Sigmoid colon (tissue), 6 donors: ENCODE measurements at regions not wholly inside any gene's neighbourhood (a gene's known extent, or its start where the extent isn't known, plus 50 kb on each side); places are given as distances from the start of the nearest gene placed in this dataset.

Experiments
- DNase-seq: peaks from one replicate; pipeline ENCODE4 v3.0.0-alpha.2; 2019
- H3K27ac ChIP-seq, 4 donors: fragments of 200-600 bp; sonication (generic); one replicate each; pipeline ENCODE4 v1.5.1; 2016 to 2019; ENCODE audit warnings: mild to moderate bottlenecking in 1 of 4
- H3K27me3 ChIP-seq, 3 donors: fragments of 200-600 bp; sonication (generic); one replicate each; pipeline ENCODE4 v1.5.1; 2019; ENCODE audit warnings: mild to moderate bottlenecking in 1 of 3
- H3K36me3 ChIP-seq, 4 donors: fragments of 200-600 bp; sonication (generic); one replicate each; pipeline ENCODE4 v1.5.1; 2016 to 2019
- H3K4me1 ChIP-seq, 4 donors: fragments of 200-600 bp; sonication (generic); one replicate each; pipeline ENCODE4 v1.5.1; 2017 to 2019
- H3K4me3 ChIP-seq, 4 donors: fragments of 200-600 bp; sonication (generic); one replicate each; pipeline ENCODE4 v1.5.1; 2017 to 2019; ENCODE audit warnings: mild to moderate bottlenecking in 2 of 4, moderate library complexity in 1 of 4
- H3K9me3 ChIP-seq, 4 donors: fragments of 200-600 bp in 3 of 4; sonication (generic) in 3 of 4; one replicate each; pipeline versions ENCODE4 v1.5.1 to v1.6.1; 2013 to 2019
- EP300 ChIP-seq, 4 donors: sonication (generic); formaldehyde crosslinking; IDR thresholded peaks; one replicate each; pipeline ENCODE4 v1.6.1; 2017; ENCODE audit warnings: antibody characterized with exemption in 4 of 4
- POLR2A ChIP-seq, 2 donors: fragments of 450-650 bp; IDR thresholded peaks; one replicate each; pipeline ENCODE4 v1.6.1; 2016; ENCODE audit warnings: antibody characterized with exemption in 2 of 2, mild to moderate bottlenecking in 2 of 2, moderate library complexity in 2 of 2
- POLR2AphosphoS5 ChIP-seq, 4 donors: sonication (generic); formaldehyde crosslinking; IDR thresholded peaks; one replicate each; pipeline ENCODE4 v1.6.1; 2017; ENCODE audit warnings: antibody characterized with exemption in 4 of 4
- WGBS, 2 donors: extraction: QIAGEN DNeasy Blood & Tissue Kit; methylation state at CpG; one replicate each; pipeline ENCODE4 v1.1.7; 2013; 5-methylcytosine and 5-hydroxymethylcytosine counted together
- intact Hi-C: fragments of 100-400 bp; cut with DNase I; formaldehyde crosslinking; loops from one replicate; pipeline ENCODE4 v1.15.1; 2023
- TF ChIP-seq, protein P1 (sequence below), 4 experiments: fragments of 450-650 bp in 3 of 4; fragments of 200-600 bp in 1 of 4; IDR thresholded peaks; one replicate each; pipeline ENCODE4 v1.5.1; 2016 to 2019; ENCODE audit warnings: antibody characterized with exemption in 4 of 4, mild to moderate bottlenecking in 3 of 4, moderate library complexity in 2 of 4
- donor health status: healthy with polysubstance abuse.
- donor health status: healthy.

DNA sequence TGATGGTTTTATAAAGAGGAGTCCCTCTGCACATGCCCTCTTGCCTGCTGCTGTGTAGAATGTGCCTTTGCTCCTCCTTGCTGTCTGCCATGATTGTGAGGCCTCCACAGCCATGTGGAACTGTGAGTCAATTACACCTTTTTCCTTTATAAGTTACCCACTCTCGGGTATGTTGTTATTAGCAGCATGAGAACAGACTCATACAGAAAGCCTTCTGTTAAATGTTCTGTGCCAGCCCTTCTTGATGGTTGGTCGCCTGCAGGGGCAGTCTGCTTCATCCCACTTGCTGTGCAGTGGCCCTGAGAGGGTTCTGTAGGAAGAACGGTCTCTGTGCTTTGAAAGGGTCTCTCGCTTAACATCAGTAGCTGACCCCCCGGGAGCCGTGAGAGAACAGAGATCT, 248.9 kb upstream of the IGFBP3 start:
- Histone ChIP-seq H3K27ac (no peak overlapping the region), H3K4me3 (no peak overlapping the region), H3K4me1 (peaks cover 0 to 7% (median 0%) of the 10 kb centered on the region in 4 donors), H3K9me3 (no peaks in the 10 kb centered on the region), H3K36me3 (no peaks in the 10 kb centered on the region), H3K27me3 (no peaks in the 10 kb centered on the region)
- no peak for DNase-seq
- TF ChIP-seq POLR2AphosphoS5 (IDR thresholded peaks at IDR 0.05) = no peak
- TF ChIP-seq, protein P1, sequence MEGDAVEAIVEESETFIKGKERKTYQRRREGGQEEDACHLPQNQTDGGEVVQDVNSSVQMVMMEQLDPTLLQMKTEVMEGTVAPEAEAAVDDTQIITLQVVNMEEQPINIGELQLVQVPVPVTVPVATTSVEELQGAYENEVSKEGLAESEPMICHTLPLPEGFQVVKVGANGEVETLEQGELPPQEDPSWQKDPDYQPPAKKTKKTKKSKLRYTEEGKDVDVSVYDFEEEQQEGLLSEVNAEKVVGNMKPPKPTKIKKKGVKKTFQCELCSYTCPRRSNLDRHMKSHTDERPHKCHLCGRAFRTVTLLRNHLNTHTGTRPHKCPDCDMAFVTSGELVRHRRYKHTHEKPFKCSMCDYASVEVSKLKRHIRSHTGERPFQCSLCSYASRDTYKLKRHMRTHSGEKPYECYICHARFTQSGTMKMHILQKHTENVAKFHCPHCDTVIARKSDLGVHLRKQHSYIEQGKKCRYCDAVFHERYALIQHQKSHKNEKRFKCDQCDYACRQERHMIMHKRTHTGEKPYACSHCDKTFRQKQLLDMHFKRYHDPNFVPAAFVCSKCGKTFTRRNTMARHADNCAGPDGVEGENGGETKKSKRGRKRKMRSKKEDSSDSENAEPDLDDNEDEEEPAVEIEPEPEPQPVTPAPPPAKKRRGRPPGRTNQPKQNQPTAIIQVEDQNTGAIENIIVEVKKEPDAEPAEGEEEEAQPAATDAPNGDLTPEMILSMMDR (IDR thresholded peaks at IDR 0.05) = no peak
- no peak for TF ChIP-seq EP300 (IDR thresholded peaks at IDR 0.05)
- no peak for TF ChIP-seq POLR2A (IDR thresholded peaks at IDR 0.05)
- intact Hi-C loops = no loop called here
- WGBS, 2 donors = 84 to 90% methylated on average over 6 of the region's 6 CpGs

DNA sequence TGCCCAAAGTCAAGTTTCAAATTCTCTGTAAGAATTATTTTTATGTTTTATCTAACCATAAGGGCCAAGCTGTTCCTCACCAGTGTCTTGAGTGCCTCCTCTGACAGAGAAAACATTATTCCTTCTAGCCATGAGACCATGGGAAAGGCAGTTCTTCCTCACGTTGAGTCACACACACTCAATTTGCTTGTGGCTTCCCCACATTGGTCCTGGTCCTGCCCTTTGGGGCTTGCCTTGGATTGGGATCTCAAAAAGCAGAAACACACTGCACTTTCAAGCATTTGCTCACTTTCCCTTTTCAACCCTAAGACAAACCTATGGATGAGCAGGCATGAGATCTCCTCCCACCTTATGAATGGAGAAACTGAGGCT, 248.3 kb upstream of the IGFBP3 start:
- H3K27ac ChIP-seq = no peak overlapping the region
- 74 to 83% methylated on average over 1 of the region's 1 CpG for WGBS, 2 donors
- intact Hi-C loops = no loop called here
- H3K9me3 ChIP-seq = no peaks in the 10 kb centered on the region
- no peak for DNase-seq
- H3K27me3 ChIP-seq = no peaks in the 10 kb centered on the region
- H3K4me3 ChIP-seq = no peak overlapping the region
- TF ChIP-seq POLR2A (IDR thresholded peaks at IDR 0.05) (no peak), EP300 (IDR thresholded peaks at IDR 0.05) (no peak), POLR2AphosphoS5 (IDR thresholded peaks at IDR 0.05) (no peak)
- TF ChIP-seq, protein P1 (IDR thresholded peaks at IDR 0.05) = no peak
- peaks cover 0 to 7% (median 0%) of the 10 kb centered on the region in 4 donors for H3K4me1 ChIP-seq
- H3K36me3 ChIP-seq = no peaks in the 10 kb centered on the region

DNA sequence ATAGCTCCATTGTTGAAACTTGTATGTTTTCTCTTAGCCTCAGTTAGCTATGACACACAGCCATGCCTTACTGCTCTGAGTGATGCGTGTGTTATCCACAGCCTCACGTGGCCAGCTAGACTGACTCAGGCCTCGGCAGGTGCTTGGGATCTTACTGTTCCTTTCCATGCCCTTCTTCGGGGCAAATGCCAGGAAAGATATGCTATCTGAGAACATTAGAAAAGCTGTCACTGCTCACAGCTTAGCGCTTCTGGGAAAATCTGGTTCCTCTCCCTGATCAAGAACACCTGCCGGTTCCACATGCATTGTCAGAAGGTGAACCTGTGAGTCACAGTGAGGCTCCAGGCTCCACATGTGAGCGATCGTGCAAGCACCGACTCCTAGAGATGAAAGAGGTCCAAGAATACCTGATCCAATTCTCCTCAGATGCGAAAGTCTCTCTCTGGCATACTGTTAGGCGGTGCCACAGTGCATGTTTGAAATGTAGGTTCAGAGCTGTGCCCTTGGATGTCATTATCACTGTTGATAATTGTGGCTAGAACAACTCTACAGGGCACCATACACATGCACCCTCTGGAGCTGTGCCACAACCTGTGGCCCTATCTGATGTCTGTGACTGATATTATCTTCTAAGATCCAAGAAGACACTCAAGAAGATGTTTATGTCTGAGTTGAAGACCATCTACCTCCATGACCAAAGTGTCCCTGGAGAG, 247.8 kb upstream of the IGFBP3 start:
- Histone ChIP-seq H3K36me3 (no peaks in the 10 kb centered on the region), H3K9me3 (no peaks in the 10 kb centered on the region), H3K27ac (no peak overlapping the region), H3K4me1 (peaks cover 0 to 4% (median 0%) of the 10 kb centered on the region in 4 donors), H3K27me3 (no peaks in the 10 kb centered on the region), H3K4me3 (no peak overlapping the region)
- DNase-seq = no peak
- 89 to 91% methylated on average over 11 of the region's 11 CpGs for WGBS, 2 donors
- intact Hi-C loops = no loop called here
- TF ChIP-seq EP300 (IDR thresholded peaks at IDR 0.05) (no peak), POLR2A (IDR thresholded peaks at IDR 0.05) (no peak), POLR2AphosphoS5 (IDR thresholded peaks at IDR 0.05) (no peak)
- TF ChIP-seq, protein P1 (IDR thresholded peaks at IDR 0.05) = no peak

DNA sequence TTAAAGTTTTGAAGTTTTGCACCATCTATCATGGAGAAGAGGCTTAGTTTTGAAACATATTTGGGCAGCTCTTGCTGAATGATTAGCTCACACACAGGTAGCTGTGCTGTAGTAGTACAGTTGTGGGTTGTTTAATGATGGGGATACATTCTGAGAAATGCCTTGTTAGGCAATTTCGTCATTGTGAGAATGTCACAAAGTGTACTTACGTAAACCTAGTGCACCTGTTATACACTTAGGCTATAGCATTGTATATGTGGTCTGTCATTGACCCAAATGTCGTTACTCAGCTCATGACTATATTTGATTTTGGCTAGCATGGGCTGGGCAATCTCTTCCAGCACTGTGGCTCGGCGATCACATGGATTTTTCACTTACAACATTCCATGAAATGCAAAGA, 247.2 kb upstream of the IGFBP3 start:
- no peaks in the 10 kb centered on the region for H3K27me3 ChIP-seq
- WGBS, 2 donors = 84 to 88% methylated on average over 5 of the region's 5 CpGs
- no peaks in the 10 kb centered on the region for H3K36me3 ChIP-seq

More for the DNA sequence above, 247.2 kb upstream of the IGFBP3 start:
- Histone ChIP-seq H3K9me3 (no peaks in the 10 kb centered on the region), H3K4me1 (no peaks in the 10 kb centered on the region), H3K27ac (no peak overlapping the region), H3K4me3 (no peak overlapping the region)
- DNase-seq = no peak
- no peak for TF ChIP-seq EP300 (IDR thresholded peaks at IDR 0.05)
- TF ChIP-seq POLR2AphosphoS5 (IDR thresholded peaks at IDR 0.05) = no peak
- no peak for TF ChIP-seq POLR2A (IDR thresholded peaks at IDR 0.05)
- TF ChIP-seq, protein P1 (IDR thresholded peaks at IDR 0.05) = no peak
- intact Hi-C loops = no loop called here
